AG04449 (cell line): ENCODE measurements at regions not wholly inside any gene's neighbourhood (a gene's known extent, or its start where the extent isn't known, plus 50 kb on each side); places are given as distances from the start of the nearest gene placed in this dataset.

Experiments used
- CTCF ChIA-PET: fragments of 350-600 bp; formaldehyde crosslinking; extraction: SDS; loops from one replicate; lab custom pipeline; 2021; ENCODE audit warnings: antibody characterized with exemption; lab: Yijun Ruan, JAX
- POLR2A ChIA-PET: fragments of 400-600, 350-600 bp; formaldehyde crosslinking; extraction: SDS; loops from one replicate; lab custom pipeline; 2020; ENCODE audit warnings: antibody characterized with exemption, inconsistent platforms; lab: Yijun Ruan, JAX
- DNase-seq: peaks from one replicate; pipeline ENCODE4 v3.0.0-alpha.2; 2010; ENCODE audit warnings: low read depth, low spot score
- H3K4me3 ChIP-seq: 2 replicates; pipeline ENCODE4 v1.5.1; 2011; ENCODE audit warnings: low read depth, mild to moderate bottlenecking, control low read depth, low read length
- CTCF ChIP-seq: IDR thresholded peaks from one replicate; pipeline ENCODE4 v1.5.1; 2011; ENCODE audit warnings: mild to moderate bottlenecking, moderate library complexity, low read length, control low read depth, inconsistent platforms; ENCODE audit not compliant: insufficient read depth; ENCODE audit errors: missing control alignments

GRCh38 chrX:26083093-26083492, 55.0 kb upstream of the MAGEB18 start:
- no peak for TF ChIP-seq CTCF
- ChIA-PET POLR2A (no interaction called here), CTCF (no interaction called here)
- DNase-seq: no peak
- H3K4me3 ChIP-seq: no peak overlapping the region
